ENCODE measurements at regions not wholly inside any gene's neighbourhood (a gene's known extent, or its start where the extent isn't known, plus 50 kb on each side); places are given as distances from the start of the nearest gene placed in this dataset.

- whole genome bisulfite sequencing (ENCODE audit: low lambda C conversion rate), result 33% methylated on average over 3 of the region's 3 CpGs
- CTCF ChIA-PET (ENCODE audit: low intra/inter-chr PET ratio, low total read pairs), result no interaction called here
- no peaks in the 10 kb centered on the region for H4K20me1 ChIP-seq (ENCODE audit: insufficient read depth, low read length)
- H3K4me1 ChIP-seq (ENCODE audit: insufficient read depth, low read length), result no peaks in the 10 kb centered on the region
- FAIRE-seq (no peak), ATAC-seq (no peak), DNase-seq (ENCODE audit: low spot score) (no peak)
- BruUV-seq (replicated peaks), result no TSS peak
- POLR2A ChIA-PET, result no interaction called here
- in situ Hi-C loops (cut with HindIII; ENCODE audit: extremely low pct_ligation_motif_present, low pct_unique_long_range_greater_than_20kb), result no loop called here
- H3K27ac ChIP-seq (ENCODE audit: extremely low read length, insufficient read depth, low read length), result no peak overlapping the region
- H3K27me3 ChIP-seq (ENCODE audit: control insufficient read depth in 1 of 2, insufficient read depth in 2 of 2, low read length in 2 of 2), result no peaks in the 10 kb centered on the region
- H2AFZ ChIP-seq (ENCODE audit: low read length), result no peak overlapping the region
- no peak overlapping the region for H3K4me3 ChIP-seq (replicated peaks in 1 of 3; ENCODE audit: insufficient read depth in 1 of 3, low read depth in 2 of 3, low read length in 3 of 3)
- H3K79me2 ChIP-seq (ENCODE audit: insufficient read depth, low read length), result no peaks in the 10 kb centered on the region
- intact Hi-C loops (cut with micrococcal nuclease; ENCODE audit: unreplicated experiment), result no loop called here
- TF ChIP-seq YEATS2 (CRISPR knock-in tag; IDR thresholded peaks at IDR 0.05; ENCODE audit: borderline replicate concordance) (no peak), ZNF546 (CRISPR knock-in tag; conservative IDR thresholded peaks at IDR 0.05) (no peak), NFRKB (IDR thresholded peaks at IDR 0.05) (no peak), DR1 (CRISPR knock-in tag; IDR thresholded peaks at IDR 0.05) (no peak), CEBPG (CRISPR knock-in tag; IDR thresholded peaks at IDR 0.05) (no peak), ZBTB25 (CRISPR knock-in tag; IDR thresholded peaks at IDR 0.05) (no peak)
- H3K36me3 ChIP-seq (replicated peaks in 1 of 2; ENCODE audit: control insufficient read depth in 1 of 2, insufficient read depth in 2 of 2, low read length in 2 of 2), result no peaks in the 10 kb centered on the region
- H3K9me3 ChIP-seq (ENCODE audit: low read length), result peaks cover 14% of the 10 kb centered on the region
- H3K9ac ChIP-seq (ENCODE audit: insufficient read depth, low read depth, low read length), result no peak overlapping the region
- no peak overlapping the region for H3K4me2 ChIP-seq (ENCODE audit: low read depth, low read length)
These were observed 147.5 kb upstream of the ZWINT start for GRCh38 chr10:56508562-56508961.

- ATAC-seq (no peak), FAIRE-seq (no peak), DNase-seq (ENCODE audit: low spot score) (no peak)
- Histone ChIP-seq H3K9me3 (ENCODE audit: low read length) (peaks cover 14% of the 10 kb centered on the region), H4K20me1 (ENCODE audit: insufficient read depth, low read length) (no peaks in the 10 kb centered on the region), H3K4me3 (replicated peaks in 1 of 3; ENCODE audit: insufficient read depth in 1 of 3, low read depth in 2 of 3, low read length in 3 of 3) (no peak overlapping the region), H3K27ac (ENCODE audit: extremely low read length, insufficient read depth, low read length) (no peak overlapping the region), H3K27me3 (ENCODE audit: control insufficient read depth in 1 of 2, insufficient read depth in 2 of 2, low read length in 2 of 2) (no peaks in the 10 kb centered on the region), H2AFZ (ENCODE audit: low read length) (no peak overlapping the region), H3K9ac (ENCODE audit: insufficient read depth, low read depth, low read length) (no peak overlapping the region), H3K4me2 (ENCODE audit: low read depth, low read length) (no peak overlapping the region), H3K4me1 (ENCODE audit: insufficient read depth, low read length) (no peaks in the 10 kb centered on the region), H3K79me2 (ENCODE audit: insufficient read depth, low read length) (no peaks in the 10 kb centered on the region), H3K36me3 (replicated peaks in 1 of 2; ENCODE audit: control insufficient read depth in 1 of 2, insufficient read depth in 2 of 2, low read length in 2 of 2) (no peaks in the 10 kb centered on the region)
- TF ChIP-seq TRIM24 (CRISPR knock-in tag; IDR thresholded peaks at IDR 0.05), result no peak
- no peak for TF ChIP-seq ZSCAN21 (CRISPR knock-in tag; IDR thresholded peaks at IDR 0.05; ENCODE audit: borderline replicate concordance)
- CTCF ChIA-PET (ENCODE audit: low intra/inter-chr PET ratio, low total read pairs), result no interaction called here
- POLR2A ChIA-PET, result no interaction called here
- 10% methylated on average over 3 of the region's 3 CpGs for WGBS (ENCODE audit: low lambda C conversion rate)
- BruUV-seq (replicated peaks), result no TSS peak
- in situ Hi-C loops (cut with HindIII; ENCODE audit: extremely low pct_ligation_motif_present, low pct_unique_long_range_greater_than_20kb) (no loop called here), intact Hi-C loops (cut with micrococcal nuclease; ENCODE audit: unreplicated experiment) (no loop called here)
These were observed 146.0 kb upstream of the ZWINT start for GRCh38 chr10:56507033-56507432.

Data from HepG2 (cell line).